ENCODE measurements at regions not wholly inside any gene's neighbourhood (a gene's known extent, or its start where the extent isn't known, plus 50 kb on each side); places are given as distances from the start of the nearest gene placed in this dataset.

DNA sequence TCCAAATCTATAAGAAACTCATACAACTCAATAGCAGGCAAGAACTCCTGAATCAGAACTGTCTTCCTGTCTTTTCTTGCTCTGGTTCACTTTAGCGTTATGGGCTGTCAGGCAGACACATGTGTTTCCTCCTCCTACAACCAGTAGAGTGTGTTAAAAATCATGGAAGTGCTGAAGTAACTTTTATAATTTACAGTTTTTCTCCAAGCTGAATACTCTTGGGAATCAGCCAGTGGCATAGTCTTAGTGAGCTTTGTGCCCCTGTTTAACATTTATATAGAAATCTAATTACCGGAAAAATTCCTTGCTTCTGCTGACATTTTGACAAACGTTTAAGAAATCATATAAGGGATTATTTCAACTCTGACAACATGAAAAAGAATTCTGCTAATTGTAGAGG lies 113.1 kb upstream of the RGS18 start:
- in situ Hi-C loops (cut with MboI; ENCODE audit: low sequenced_read_pairs) = no loop called here

GRCh38 chr1:192053531-192053971 lies 104.7 kb upstream of the RGS18 start:
- in situ Hi-C loops (cut with MboI; ENCODE audit: low sequenced_read_pairs) = no loop called here

DNA sequence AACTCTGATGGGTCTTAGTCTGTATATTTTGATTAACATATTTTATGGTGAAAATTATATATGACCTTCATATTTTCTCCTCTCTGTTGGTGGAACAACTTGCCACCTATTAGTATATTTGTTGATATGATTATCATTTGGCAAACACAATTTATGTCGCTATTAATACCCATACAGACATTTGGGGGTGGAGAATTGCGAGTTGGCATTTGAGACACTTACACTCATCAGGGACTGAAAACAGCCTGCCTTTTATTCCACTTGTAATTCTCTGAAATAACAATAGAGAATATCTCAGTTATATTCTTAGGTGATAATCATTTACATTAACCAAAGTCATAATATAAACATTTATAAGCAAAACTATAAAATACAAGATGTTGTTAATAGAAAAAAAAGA lies 100.5 kb upstream of the RGS18 start:
- in situ Hi-C loops (cut with MboI; ENCODE audit: low sequenced_read_pairs) = no loop called here

- in situ Hi-C loops (cut with MboI; ENCODE audit: low sequenced_read_pairs) = no loop called here
These were observed 98.9 kb upstream of the RGS18 start for GRCh38 chr1:192059407-192059806.

- in situ Hi-C loops (cut with MboI; ENCODE audit: low sequenced_read_pairs) = no loop called here
These were observed 96.7 kb upstream of the RGS18 start for GRCh38 chr1:192061556-192061955.

DNA sequence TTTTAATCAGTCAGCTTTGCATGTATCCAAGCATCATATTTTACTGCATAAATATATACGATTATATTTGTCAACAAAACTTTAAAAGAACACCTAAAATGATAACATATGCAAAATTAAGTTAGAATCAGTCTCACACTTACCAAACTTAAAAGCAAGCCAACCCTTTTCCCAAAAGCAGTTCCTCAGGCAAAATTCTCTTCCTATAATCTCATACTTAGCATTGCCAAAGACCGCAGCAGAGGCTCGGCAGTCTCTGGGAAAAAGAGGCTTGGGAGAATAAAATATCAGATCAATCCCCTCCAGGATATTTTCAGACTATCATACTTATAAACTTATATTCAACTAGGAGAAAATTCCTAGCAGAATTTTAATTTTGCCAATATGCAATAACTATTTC lies 93.2 kb upstream of the RGS18 start:
- in situ Hi-C loops (cut with MboI; ENCODE audit: low sequenced_read_pairs) = no loop called here

DNA sequence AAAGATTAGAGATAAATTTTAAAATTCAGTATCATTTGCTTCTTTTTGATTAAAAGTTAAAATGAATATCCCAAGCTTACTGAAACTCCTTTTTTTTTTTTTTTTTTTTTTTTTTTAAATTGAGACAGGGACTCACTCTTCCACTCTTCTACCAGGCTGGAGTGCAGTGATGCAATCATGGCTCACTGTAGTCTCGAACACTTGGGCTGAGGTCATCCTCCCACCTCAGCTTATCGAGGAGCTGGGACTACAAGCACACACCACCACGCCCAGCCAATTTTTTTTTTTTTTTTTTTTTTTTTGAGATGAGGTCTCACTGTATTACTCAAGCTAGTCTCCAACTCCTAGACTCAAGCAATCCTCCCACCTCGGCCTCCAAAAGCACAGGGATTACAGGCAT lies 92.1 kb upstream of the RGS18 start:
- in situ Hi-C loops (cut with MboI; ENCODE audit: low sequenced_read_pairs) = no loop called here

DNA sequence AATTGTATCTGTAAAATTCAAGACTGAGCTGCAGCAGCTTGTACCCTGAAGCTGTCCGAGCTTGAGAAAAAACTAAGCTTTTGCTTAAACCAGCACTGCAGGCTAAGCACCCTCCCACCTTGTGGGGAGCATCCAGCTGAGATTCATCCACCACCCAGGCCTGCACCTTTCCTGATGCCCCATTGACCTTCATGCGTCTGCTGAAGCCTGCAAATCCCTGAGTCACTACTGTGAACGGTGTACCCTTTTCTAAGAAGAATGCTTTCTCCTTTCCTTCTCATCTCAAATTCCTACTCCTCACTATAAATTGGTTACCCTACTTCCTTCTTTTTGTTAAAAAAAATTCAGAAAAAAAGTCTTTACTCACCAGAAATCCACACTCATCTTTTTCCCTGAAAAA lies 90.9 kb upstream of the RGS18 start:
- in situ Hi-C loops (cut with MboI; ENCODE audit: low sequenced_read_pairs) = no loop called here

GRCh38 chr1:192070213-192070612 lies 88.0 kb upstream of the RGS18 start:
- in situ Hi-C loops (cut with MboI; ENCODE audit: low sequenced_read_pairs) = no loop called here

- in situ Hi-C loops (cut with MboI; ENCODE audit: low sequenced_read_pairs) = no loop called here
These were observed 77.6 kb upstream of the RGS18 start for GRCh38 chr1:192080684-192081083.

DNA sequence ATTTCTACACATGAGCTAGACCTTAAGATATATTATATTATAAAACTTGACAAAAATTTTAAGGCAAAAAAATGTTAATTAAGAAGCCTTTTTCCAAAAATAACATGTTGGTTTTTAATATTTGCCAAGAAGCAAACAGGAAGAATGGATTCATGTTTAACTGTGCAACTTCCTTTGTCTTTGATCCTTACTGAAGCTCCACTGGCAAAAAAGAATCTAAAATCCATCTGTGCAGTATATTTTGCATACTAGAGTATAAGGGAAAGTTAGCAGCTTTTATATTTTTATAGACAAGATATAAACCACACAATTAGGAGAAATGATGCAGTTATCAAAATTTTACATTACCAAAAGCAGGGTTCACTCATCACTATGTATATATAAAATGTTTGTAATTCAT lies 76.9 kb upstream of the RGS18 start:
- in situ Hi-C loops (cut with MboI; ENCODE audit: low sequenced_read_pairs) = no loop called here

GRCh38 chr1:192086644-192087043 lies 71.6 kb upstream of the RGS18 start:
- in situ Hi-C loops (cut with MboI; ENCODE audit: low sequenced_read_pairs) = no loop called here

DNA sequence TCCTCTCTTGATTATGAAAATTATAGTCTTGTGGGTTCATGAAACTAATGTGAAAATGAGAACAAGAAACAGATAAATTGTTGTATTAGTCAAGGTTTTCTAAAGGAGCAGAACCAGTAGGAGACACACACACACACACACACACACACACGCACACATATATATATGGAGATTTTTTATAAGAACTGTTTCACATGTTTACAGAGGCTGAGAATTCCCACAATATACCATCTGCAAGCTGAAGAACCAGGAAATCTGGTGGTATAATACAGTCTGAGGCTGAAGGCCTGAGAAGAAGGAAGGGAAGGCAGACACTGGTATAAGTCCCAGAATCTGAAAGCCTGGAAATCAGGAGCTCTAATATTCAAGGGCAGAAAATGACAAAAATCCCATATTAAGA lies 70.9 kb upstream of the RGS18 start:
- in situ Hi-C loops (cut with MboI; ENCODE audit: low sequenced_read_pairs) = no loop called here

DNA sequence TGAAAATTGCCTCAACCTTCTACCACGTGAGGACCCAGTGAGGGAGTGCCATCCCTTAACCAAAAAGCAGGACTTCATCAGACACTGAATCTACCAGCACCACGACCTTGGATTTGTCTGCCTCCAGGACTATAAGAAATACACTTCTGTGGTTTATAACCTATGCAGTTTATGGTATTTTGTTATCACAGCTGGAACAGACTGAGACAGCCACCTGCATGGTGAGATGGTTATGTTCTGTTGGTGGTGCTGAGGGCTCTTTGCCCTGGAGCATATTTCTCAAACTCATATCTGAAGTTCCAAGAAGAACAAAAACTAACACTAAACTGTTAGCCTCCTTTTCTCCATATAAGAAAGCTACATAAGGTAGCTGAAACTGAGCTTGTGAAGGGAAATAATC lies 69.8 kb upstream of the RGS18 start:
- in situ Hi-C loops (cut with MboI; ENCODE audit: low sequenced_read_pairs) = no loop called here

DNA sequence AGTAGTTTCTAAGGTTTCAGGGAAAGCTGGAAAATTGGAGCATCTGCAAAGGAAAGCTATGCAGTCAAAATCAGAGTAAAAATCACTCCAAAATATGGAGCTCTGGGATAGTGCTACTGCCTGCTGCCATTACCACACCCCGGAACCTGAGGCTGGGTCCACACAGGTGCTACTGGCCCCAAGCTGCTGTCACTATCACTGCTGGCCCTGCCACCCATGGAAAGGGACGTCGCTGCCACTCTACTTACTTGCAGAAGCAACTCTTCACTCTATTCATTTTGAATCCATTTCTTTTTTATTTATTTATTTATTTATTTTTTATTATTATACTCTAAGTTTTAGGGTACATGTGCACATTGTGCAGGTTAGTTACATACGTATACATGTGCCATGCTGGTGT lies 60.3 kb upstream of the RGS18 start:
- in situ Hi-C loops (cut with MboI; ENCODE audit: low sequenced_read_pairs) = no loop called here

DNA sequence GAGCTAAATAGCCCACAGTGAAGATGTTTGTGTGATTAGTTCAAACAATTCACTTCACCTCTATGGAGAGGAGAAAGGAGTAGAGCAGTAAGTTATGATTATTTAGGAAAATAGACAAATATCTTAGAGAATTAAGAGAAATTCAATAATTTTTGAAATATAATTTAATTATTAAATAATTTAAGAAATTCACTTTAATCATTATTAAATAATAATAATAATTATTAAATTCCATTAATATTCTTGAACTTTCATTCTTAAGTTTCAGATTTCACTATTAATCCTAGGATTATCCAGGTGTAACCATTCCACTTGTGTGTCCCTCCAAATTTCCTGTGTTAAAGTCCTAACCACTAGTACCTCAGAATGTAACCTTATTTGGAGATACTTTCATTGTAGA lies 58.9 kb upstream of the RGS18 start:
- in situ Hi-C loops (cut with MboI; ENCODE audit: low sequenced_read_pairs) = no loop called here

- in situ Hi-C loops (cut with MboI; ENCODE audit: low sequenced_read_pairs) = no loop called here
These were observed 57.4 kb upstream of the RGS18 start for GRCh38 chr1:192100686-192101468.

DNA sequence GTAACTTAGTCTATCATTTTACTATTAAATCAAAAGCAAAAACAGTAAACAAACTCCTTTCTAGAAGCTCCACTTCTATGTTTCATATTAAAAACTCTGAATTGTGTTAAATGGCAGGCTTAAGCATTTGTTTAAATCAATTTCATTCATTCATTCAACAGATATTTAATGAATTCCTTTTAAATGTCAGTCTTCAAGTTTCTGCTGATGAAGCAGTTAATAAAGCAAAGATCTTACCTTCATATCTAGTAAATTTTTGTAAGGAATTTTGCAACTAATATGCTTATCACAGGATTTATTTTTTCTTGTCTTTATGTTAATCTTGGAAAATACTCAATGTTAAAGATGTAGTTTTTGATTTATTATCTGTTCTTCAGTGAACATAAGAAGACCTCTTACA lies 54.1 kb upstream of the RGS18 start:
- in situ Hi-C loops (cut with MboI; ENCODE audit: low sequenced_read_pairs) = no loop called here

- in situ Hi-C loops (cut with MboI; ENCODE audit: low sequenced_read_pairs) = no loop called here
These were observed 53.4 kb upstream of the RGS18 start for GRCh38 chr1:192104852-192105251.

DNA sequence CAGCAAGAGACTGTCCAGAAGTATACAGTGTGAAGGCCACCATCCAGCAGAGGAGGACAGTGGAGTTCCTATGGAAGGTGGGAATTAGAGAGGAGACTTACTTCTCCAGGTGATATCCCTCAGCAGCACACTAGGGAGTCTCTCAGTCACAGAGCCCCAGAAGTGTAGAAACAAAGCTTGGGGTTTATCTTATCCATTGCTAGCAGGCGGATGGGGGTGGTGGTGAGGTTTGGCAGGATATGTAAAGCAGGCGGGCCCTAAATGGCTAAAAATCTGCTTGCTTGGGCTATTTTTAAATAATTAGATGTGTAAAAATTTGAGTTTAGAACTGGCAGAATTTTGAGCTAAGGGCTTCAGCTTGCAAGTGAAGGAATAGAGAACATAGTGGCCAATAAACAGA lies 50.1 kb upstream of the RGS18 start:
- in situ Hi-C loops (cut with MboI; ENCODE audit: low sequenced_read_pairs) = no loop called here

Data from HL-60/S4 (cell line).